ENCODE measurements at regions not wholly inside any gene's neighbourhood (a gene's known extent, or its start where the extent isn't known, plus 50 kb on each side); places are given as distances from the start of the nearest gene placed in this dataset.
"Not testable (repeated sequence)": the region's sequence is repeated elsewhere in the genome, so short reads cannot be mapped to it uniquely, and the experiment has no call there.

GRCh38 chr11:7175007-7175406, 76.7 kb upstream of the SYT9 start:
- no peak for TF ChIP-seq CTCF (IDR thresholded peaks at IDR 0.05; ENCODE audit: unreplicated experiment)
- CTCF ChIA-PET = no interaction called here
- Mint-ChIP-seq H3K27ac (ENCODE audit: low read depth, unreplicated experiment) (no peak overlapping the region), H3K4me1 (ENCODE audit: insufficient read depth, unreplicated experiment) (no peaks in the 10 kb centered on the region), H3K27me3 (ENCODE audit: insufficient read depth, unreplicated experiment) (no peaks in the 10 kb centered on the region), H3K4me3 (ENCODE audit: unreplicated experiment) (no peak overlapping the region), H3K36me3 (ENCODE audit: insufficient read depth, unreplicated experiment) (no peaks in the 10 kb centered on the region), H3K9me3 (ENCODE audit: unreplicated experiment) (no peaks in the 10 kb centered on the region)
- no TSS peak for BruUV-seq (replicated peaks)
- POLR2A ChIA-PET = no interaction called here
- DNase-seq (ENCODE audit: unreplicated experiment) = no peak
- intact Hi-C loops (cut with micrococcal nuclease) = no loop called here

- CTCF ChIA-PET = no interaction called here
- POLR2A ChIA-PET = no interaction called here
- Mint-ChIP-seq H3K9me3 (ENCODE audit: unreplicated experiment) (no peaks in the 10 kb centered on the region), H3K27ac (ENCODE audit: low read depth, unreplicated experiment) (no peak overlapping the region), H3K36me3 (ENCODE audit: insufficient read depth, unreplicated experiment) (no peaks in the 10 kb centered on the region), H3K27me3 (ENCODE audit: insufficient read depth, unreplicated experiment) (peaks cover 16% of the 10 kb centered on the region), H3K4me1 (ENCODE audit: insufficient read depth, unreplicated experiment) (no peaks in the 10 kb centered on the region), H3K4me3 (ENCODE audit: unreplicated experiment) (no peak overlapping the region)
- no peak for TF ChIP-seq CTCF (IDR thresholded peaks at IDR 0.05; ENCODE audit: unreplicated experiment)
- BruUV-seq (replicated peaks) = no TSS peak
- DNase-seq (ENCODE audit: unreplicated experiment) = no peak
- intact Hi-C loops (cut with micrococcal nuclease) = no loop called here
Measured at GRCh38 chr11:7186190-7186589, 65.5 kb upstream of the SYT9 start.

GRCh38 chr11:7186676-7187075, 65.0 kb upstream of the SYT9 start:
- no TSS peak for BruUV-seq (replicated peaks)
- CTCF ChIA-PET = no interaction called here
- POLR2A ChIA-PET = no interaction called here
- DNase-seq (ENCODE audit: unreplicated experiment) = no peak
- Mint-ChIP-seq H3K9me3 (ENCODE audit: unreplicated experiment) (no peaks in the 10 kb centered on the region), H3K27me3 (ENCODE audit: insufficient read depth, unreplicated experiment) (peaks cover 16% of the 10 kb centered on the region), H3K36me3 (ENCODE audit: insufficient read depth, unreplicated experiment) (no peaks in the 10 kb centered on the region), H3K4me1 (ENCODE audit: insufficient read depth, unreplicated experiment) (no peaks in the 10 kb centered on the region), H3K4me3 (ENCODE audit: unreplicated experiment) (no peak overlapping the region), H3K27ac (ENCODE audit: low read depth, unreplicated experiment) (no peak overlapping the region)
- no peak for TF ChIP-seq CTCF (IDR thresholded peaks at IDR 0.05; ENCODE audit: unreplicated experiment)
- intact Hi-C loops (cut with micrococcal nuclease) = no loop called here

GRCh38 chr11:7192785-7193184, 58.9 kb upstream of the SYT9 start:
- intact Hi-C loops (cut with micrococcal nuclease); DNase-seq (ENCODE audit: unreplicated experiment); H3K9me3 Mint-ChIP-seq (ENCODE audit: unreplicated experiment): not testable (repeated sequence)

More at GRCh38 chr11:7192785-7193184, 58.9 kb upstream of the SYT9 start:
- POLR2A ChIA-PET; H3K4me1 Mint-ChIP-seq (ENCODE audit: insufficient read depth, unreplicated experiment); H3K4me3 Mint-ChIP-seq (ENCODE audit: unreplicated experiment); CTCF ChIA-PET; BruUV-seq (replicated peaks); H3K27ac Mint-ChIP-seq (ENCODE audit: low read depth, unreplicated experiment); H3K36me3 Mint-ChIP-seq (ENCODE audit: insufficient read depth, unreplicated experiment); H3K27me3 Mint-ChIP-seq (ENCODE audit: insufficient read depth, unreplicated experiment): not testable (repeated sequence)
